ENCODE measurements at regions not wholly inside any gene's neighbourhood (a gene's known extent, or its start where the extent isn't known, plus 50 kb on each side); places are given as distances from the start of the nearest gene placed in this dataset.

DNA sequence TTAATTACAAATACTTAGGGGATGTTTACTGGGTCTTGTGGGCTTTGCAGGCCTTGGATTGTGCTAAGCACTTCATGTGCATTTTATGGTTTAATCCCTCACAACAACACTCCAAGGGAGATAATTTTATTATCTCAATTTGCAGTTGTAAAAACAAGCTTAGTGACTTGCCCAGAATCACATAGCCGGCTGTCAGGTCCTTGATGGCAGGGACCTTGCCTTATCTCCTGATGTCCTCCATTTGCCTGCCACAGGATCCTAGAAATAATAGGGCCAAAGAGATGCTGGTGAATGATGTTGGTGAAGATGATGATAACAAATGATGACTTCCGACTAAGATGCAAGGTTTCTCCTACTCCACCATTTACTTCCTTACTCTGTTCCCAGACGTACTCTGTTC lies 385.4 kb downstream of the TMEM135 start:
- no peaks in the 10 kb centered on the region for H3K36me3 ChIP-seq (ENCODE audit: control insufficient read depth, insufficient read depth, low read length)
- Mint-ChIP-seq H3K9me3 (peaks cover 0 to 1% (median 0%) of the 10 kb centered on the region in 7 donors), H3K4me3 (no peak overlapping the region), H3K27ac (peak overlapping the region in 1 of 3 donors; percentile 1), H3K36me3 (no peaks in the 10 kb centered on the region), H3K27me3 (no peaks in the 10 kb centered on the region), H3K4me1 (no peaks in the 10 kb centered on the region)
- no peaks in the 10 kb centered on the region for H3K9me3 ChIP-seq (ENCODE audit: control insufficient read depth in 2 of 2, low read length in 2 of 2)
- DNase-seq (no peak), ATAC-seq (ENCODE audit: low read depth in 2 of 2) (no peak)
- H3K27me3 ChIP-seq (ENCODE audit: control insufficient read depth, insufficient read depth, low read length), result no peaks in the 10 kb centered on the region
- no peak overlapping the region for H3K4me3 ChIP-seq (ENCODE audit: low read depth, low read length)
- H3K27ac ChIP-seq (ENCODE audit: insufficient read depth, low read length, poor library complexity, severe bottlenecking), result no peak overlapping the region
- H3K4me1 ChIP-seq (ENCODE audit: control insufficient read depth, insufficient read depth, low read length, poor library complexity, severe bottlenecking), result no peaks in the 10 kb centered on the region

DNA sequence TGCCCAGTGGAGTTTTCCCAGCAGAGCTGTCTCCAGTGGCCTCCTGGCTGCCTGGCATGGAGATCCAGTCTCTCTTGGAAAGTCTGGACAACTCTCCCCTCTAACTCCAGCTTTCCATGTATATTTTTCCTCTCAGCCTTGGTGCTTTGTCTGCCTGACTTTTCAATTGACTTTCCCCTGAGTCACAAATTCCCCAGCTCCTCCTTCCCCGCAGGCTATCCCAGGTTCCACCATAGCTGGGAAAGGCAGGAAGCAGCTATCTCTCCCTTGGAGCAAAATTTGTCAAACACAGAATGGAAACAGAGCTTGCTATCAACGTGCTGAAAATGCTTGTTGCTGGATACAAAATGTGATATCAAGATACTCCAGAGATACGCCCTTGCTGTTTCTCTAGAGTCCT lies 384.8 kb downstream of the TMEM135 start:
- Histone ChIP-seq H3K4me3 (ENCODE audit: low read depth, low read length) (no peak overlapping the region), H3K36me3 (ENCODE audit: control insufficient read depth, insufficient read depth, low read length) (no peaks in the 10 kb centered on the region), H3K27me3 (ENCODE audit: control insufficient read depth, insufficient read depth, low read length) (no peaks in the 10 kb centered on the region), H3K27ac (ENCODE audit: insufficient read depth, low read length, poor library complexity, severe bottlenecking) (no peak overlapping the region), H3K4me1 (ENCODE audit: control insufficient read depth, insufficient read depth, low read length, poor library complexity, severe bottlenecking) (no peaks in the 10 kb centered on the region), H3K9me3 (ENCODE audit: control insufficient read depth in 2 of 2, low read length in 2 of 2) (no peaks in the 10 kb centered on the region)
- H3K27me3 Mint-ChIP-seq, result peaks cover 4% of the 10 kb centered on the region
- no peak for DNase-seq
- H3K9me3 Mint-ChIP-seq, result peaks cover 0 to 1% (median 0%) of the 10 kb centered on the region in 7 donors
- no peaks in the 10 kb centered on the region for H3K36me3 Mint-ChIP-seq
- H3K4me1 Mint-ChIP-seq, result no peaks in the 10 kb centered on the region
- no peak for ATAC-seq (ENCODE audit: low read depth in 2 of 2)
- no peak overlapping the region for H3K4me3 Mint-ChIP-seq
- H3K27ac Mint-ChIP-seq, result no peak overlapping the region

DNA sequence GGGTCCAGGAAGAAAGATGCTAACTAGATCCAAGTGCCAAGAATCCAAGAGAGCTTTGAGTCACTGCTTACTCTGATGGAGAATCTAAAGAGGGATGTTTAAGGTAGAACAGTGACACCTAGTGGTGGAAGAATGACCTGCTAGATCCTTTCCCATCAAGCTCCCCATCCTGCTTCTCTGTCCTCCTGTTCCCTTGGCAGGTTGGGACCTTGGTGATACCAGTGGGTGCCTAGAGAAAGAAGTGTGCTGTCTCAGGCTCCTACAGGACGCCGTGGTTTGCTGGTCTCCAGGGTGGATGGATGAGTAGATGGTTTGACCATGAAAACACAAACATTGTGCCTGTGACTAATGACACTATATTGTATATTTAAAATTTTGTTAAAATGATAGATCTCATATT lies 383.7 kb downstream of the TMEM135 start:
- peaks cover 0 to 2% (median 0%) of the 10 kb centered on the region in 7 donors for H3K9me3 Mint-ChIP-seq
- Histone ChIP-seq H3K9me3 (ENCODE audit: control insufficient read depth in 2 of 2, low read length in 2 of 2) (no peaks in the 10 kb centered on the region), H3K27me3 (ENCODE audit: control insufficient read depth, insufficient read depth, low read length) (no peaks in the 10 kb centered on the region), H3K36me3 (ENCODE audit: control insufficient read depth, insufficient read depth, low read length) (no peaks in the 10 kb centered on the region), H3K4me3 (ENCODE audit: low read depth, low read length) (no peak overlapping the region), H3K27ac (ENCODE audit: insufficient read depth, low read length, poor library complexity, severe bottlenecking) (no peak overlapping the region), H3K4me1 (ENCODE audit: control insufficient read depth, insufficient read depth, low read length, poor library complexity, severe bottlenecking) (no peaks in the 10 kb centered on the region)
- no peak overlapping the region for H3K27ac Mint-ChIP-seq
- ATAC-seq (ENCODE audit: low read depth in 2 of 2) (no peak), DNase-seq (peak in 2 of 3 donors; percentile 38 to 68)
- no peaks in the 10 kb centered on the region for H3K36me3 Mint-ChIP-seq
- peaks cover 4% of the 10 kb centered on the region for H3K27me3 Mint-ChIP-seq
- H3K4me3 Mint-ChIP-seq, result no peak overlapping the region
- no peaks in the 10 kb centered on the region for H3K4me1 Mint-ChIP-seq

- no peaks in the 10 kb centered on the region for H3K36me3 Mint-ChIP-seq
Observed at GRCh38 chr11:87417951-87418350, 380.2 kb downstream of the TMEM135 start.

GRCh38 chr11:87405843-87406242 lies 368.1 kb downstream of the TMEM135 start:
- H3K9me3 Mint-ChIP-seq, result peaks cover 0 to 4% (median 0%) of the 10 kb centered on the region in 7 donors
- no peaks in the 10 kb centered on the region for H3K4me1 Mint-ChIP-seq
- H3K36me3 ChIP-seq (ENCODE audit: control insufficient read depth, insufficient read depth, low read length), result no peaks in the 10 kb centered on the region
- no peaks in the 10 kb centered on the region for H3K36me3 Mint-ChIP-seq
- no peaks in the 10 kb centered on the region for H3K9me3 ChIP-seq (ENCODE audit: control insufficient read depth in 2 of 2, low read length in 2 of 2)
- no peak overlapping the region for H3K4me3 ChIP-seq (ENCODE audit: low read depth, low read length)
- ATAC-seq (ENCODE audit: low read depth in 2 of 2) (no peak), DNase-seq (no peak)
- H3K27me3 ChIP-seq (ENCODE audit: control insufficient read depth, insufficient read depth, low read length), result no peaks in the 10 kb centered on the region
- no peak overlapping the region for H3K4me3 Mint-ChIP-seq
- H3K27ac Mint-ChIP-seq, result no peak overlapping the region
- H3K27me3 Mint-ChIP-seq, result peaks cover 2% of the 10 kb centered on the region
- no peaks in the 10 kb centered on the region for H3K4me1 ChIP-seq (ENCODE audit: control insufficient read depth, insufficient read depth, low read length, poor library complexity, severe bottlenecking)
- no peak overlapping the region for H3K27ac ChIP-seq (ENCODE audit: insufficient read depth, low read length, poor library complexity, severe bottlenecking)

More at GRCh38 chr11:87417951-87418350, 380.2 kb downstream of the TMEM135 start:
- Histone ChIP-seq H3K4me3 (ENCODE audit: low read depth, low read length) (no peak overlapping the region), H3K9me3 (ENCODE audit: control insufficient read depth in 2 of 2, low read length in 2 of 2) (no peaks in the 10 kb centered on the region), H3K27me3 (ENCODE audit: control insufficient read depth, insufficient read depth, low read length) (no peaks in the 10 kb centered on the region), H3K27ac (ENCODE audit: insufficient read depth, low read length, poor library complexity, severe bottlenecking) (no peak overlapping the region), H3K36me3 (ENCODE audit: control insufficient read depth, insufficient read depth, low read length) (no peaks in the 10 kb centered on the region), H3K4me1 (ENCODE audit: control insufficient read depth, insufficient read depth, low read length, poor library complexity, severe bottlenecking) (no peaks in the 10 kb centered on the region)
- Mint-ChIP-seq H3K27me3 (peaks cover 4% of the 10 kb centered on the region), H3K4me1 (no peaks in the 10 kb centered on the region), H3K9me3 (peaks cover 0 to 2% (median 0%) of the 10 kb centered on the region in 7 donors), H3K4me3 (no peak overlapping the region), H3K27ac (no peak overlapping the region)
- ATAC-seq (ENCODE audit: low read depth in 2 of 2) (no peak), DNase-seq (no peak)

- Histone ChIP-seq H3K4me3 (ENCODE audit: low read depth, low read length) (no peak overlapping the region), H3K36me3 (ENCODE audit: control insufficient read depth, insufficient read depth, low read length) (no peaks in the 10 kb centered on the region), H3K27ac (ENCODE audit: insufficient read depth, low read length, poor library complexity, severe bottlenecking) (no peak overlapping the region), H3K27me3 (ENCODE audit: control insufficient read depth, insufficient read depth, low read length) (no peaks in the 10 kb centered on the region), H3K9me3 (ENCODE audit: control insufficient read depth in 2 of 2, low read length in 2 of 2) (no peaks in the 10 kb centered on the region), H3K4me1 (ENCODE audit: control insufficient read depth, insufficient read depth, low read length, poor library complexity, severe bottlenecking) (no peaks in the 10 kb centered on the region)
- H3K36me3 Mint-ChIP-seq, result no peaks in the 10 kb centered on the region
- DNase-seq, result no peak
- H3K27ac Mint-ChIP-seq, result no peak overlapping the region
- peaks cover 0 to 4% (median 0%) of the 10 kb centered on the region in 7 donors for H3K9me3 Mint-ChIP-seq
- no peak overlapping the region for H3K4me3 Mint-ChIP-seq
- H3K27me3 Mint-ChIP-seq, result no peaks in the 10 kb centered on the region
- no peaks in the 10 kb centered on the region for H3K4me1 Mint-ChIP-seq
- ATAC-seq (ENCODE audit: low read depth in 2 of 2), result no peak
Observed at GRCh38 chr11:87405356-87405755, 367.6 kb downstream of the TMEM135 start.

GRCh38 chr11:87401653-87402052 lies 363.9 kb downstream of the TMEM135 start:
- Histone ChIP-seq H3K27ac (ENCODE audit: insufficient read depth, low read length, poor library complexity, severe bottlenecking) (no peak overlapping the region), H3K9me3 (ENCODE audit: control insufficient read depth in 2 of 2, low read length in 2 of 2) (no peaks in the 10 kb centered on the region), H3K4me1 (ENCODE audit: control insufficient read depth, insufficient read depth, low read length, poor library complexity, severe bottlenecking) (no peaks in the 10 kb centered on the region), H3K4me3 (ENCODE audit: low read depth, low read length) (no peak overlapping the region), H3K36me3 (ENCODE audit: control insufficient read depth, insufficient read depth, low read length) (no peaks in the 10 kb centered on the region), H3K27me3 (ENCODE audit: control insufficient read depth, insufficient read depth, low read length) (no peaks in the 10 kb centered on the region)
- Mint-ChIP-seq H3K4me1 (no peaks in the 10 kb centered on the region), H3K27me3 (no peaks in the 10 kb centered on the region), H3K4me3 (no peak overlapping the region), H3K9me3 (peaks cover 0 to 6% (median 2%) of the 10 kb centered on the region in 7 donors), H3K36me3 (no peaks in the 10 kb centered on the region), H3K27ac (no peak overlapping the region)
- DNase-seq, result no peak
- no peak for ATAC-seq (ENCODE audit: low read depth in 2 of 2)

GRCh38 chr11:87399341-87399740 lies 361.6 kb downstream of the TMEM135 start:
- H3K27me3 Mint-ChIP-seq, result peaks cover 3% of the 10 kb centered on the region
- DNase-seq (no peak), ATAC-seq (ENCODE audit: low read depth in 2 of 2) (no peak)
- H3K9me3 ChIP-seq (ENCODE audit: control insufficient read depth in 2 of 2, low read length in 2 of 2), result no peaks in the 10 kb centered on the region
- no peak overlapping the region for H3K4me3 Mint-ChIP-seq
- H3K27me3 ChIP-seq (ENCODE audit: control insufficient read depth, insufficient read depth, low read length), result no peaks in the 10 kb centered on the region
- no peaks in the 10 kb centered on the region for H3K36me3 ChIP-seq (ENCODE audit: control insufficient read depth, insufficient read depth, low read length)
- H3K36me3 Mint-ChIP-seq, result no peaks in the 10 kb centered on the region
- no peak overlapping the region for H3K4me3 ChIP-seq (ENCODE audit: low read depth, low read length)
- H3K27ac ChIP-seq (ENCODE audit: insufficient read depth, low read length, poor library complexity, severe bottlenecking), result no peak overlapping the region
- H3K9me3 Mint-ChIP-seq, result peaks cover 0 to 5% (median under 1%) of the 10 kb centered on the region in 7 donors
- no peaks in the 10 kb centered on the region for H3K4me1 Mint-ChIP-seq
- H3K4me1 ChIP-seq (ENCODE audit: control insufficient read depth, insufficient read depth, low read length, poor library complexity, severe bottlenecking), result no peaks in the 10 kb centered on the region
- H3K27ac Mint-ChIP-seq, result no peak overlapping the region

Measured in CD4-positive, CD25-positive, alpha-beta regulatory T cell (primary cell).